HL-60 (cell line): ENCODE measurements at regions not wholly inside any gene's neighbourhood (a gene's known extent, or its start where the extent isn't known, plus 50 kb on each side); places are given as distances from the start of the nearest gene placed in this dataset.

ENCODE experiments used
- DNase-seq, 2 experiments: peaks; one replicate each; pipeline ENCODE4 v3.0.0-alpha.2; 2010 to 2020; ENCODE audit warnings: low read depth in 1 of 2, low spot score in 1 of 2
- H3K27ac ChIP-seq: fragments of 250-450 bp; sonication (Bioruptor Pico); replicated peaks from 2 replicates; pipeline ENCODE4 v1.5.1; 2020; ENCODE audit warnings: mild to moderate bottlenecking, moderate library complexity
- H3K27me3 ChIP-seq: fragments of 250-450 bp; sonication (Bioruptor Pico); 2 replicates; pipeline ENCODE4 v1.5.1; 2021; ENCODE audit warnings: mild to moderate bottlenecking, moderate library complexity; ENCODE audit not compliant: insufficient read depth, poor library complexity, severe bottlenecking
- H3K4me3 ChIP-seq: replicated peaks from 2 replicates; pipeline ENCODE4 v1.5.1; 2011; ENCODE audit warnings: mild to moderate bottlenecking, control low read depth, low read length; ENCODE audit not compliant: insufficient read depth
- CTCF ChIP-seq: IDR thresholded peaks from one replicate; pipeline ENCODE4 v1.5.1; 2011; ENCODE audit warnings: low read length, control low read depth, inconsistent platforms; ENCODE audit not compliant: insufficient read depth
- GABPA ChIP-seq: IDR thresholded peaks from 2 replicates; pipeline ENCODE4 v1.6.1; 2012; ENCODE audit warnings: low read depth
- POLR2AphosphoS5 ChIP-seq: IDR thresholded peaks from 2 replicates; pipeline ENCODE4 v1.6.1; 2012; ENCODE audit warnings: low read depth
- REST ChIP-seq: IDR thresholded peaks from 2 replicates; pipeline ENCODE4 v1.6.1; 2012; ENCODE audit warnings: low read depth; ENCODE audit not compliant: insufficient replicate concordance
- SPI1 ChIP-seq: IDR thresholded peaks from 2 replicates; pipeline ENCODE4 v1.6.1; 2012; ENCODE audit warnings: low read depth, mild to moderate bottlenecking, borderline replicate concordance

- TF ChIP-seq REST (no peak), POLR2AphosphoS5 (no peak), SPI1 (no peak), CTCF (no peak), GABPA (no peak)
- no peak overlapping the region for H3K27ac ChIP-seq
- no peak overlapping the region for H3K4me3 ChIP-seq
- no peak for DNase-seq
- H3K27me3 ChIP-seq: peaks cover 7% of the 10 kb centered on the region
Measured at GRCh38 chr18:41790687-41791086, 164.3 kb upstream of the PIK3C3 start.

DNA sequence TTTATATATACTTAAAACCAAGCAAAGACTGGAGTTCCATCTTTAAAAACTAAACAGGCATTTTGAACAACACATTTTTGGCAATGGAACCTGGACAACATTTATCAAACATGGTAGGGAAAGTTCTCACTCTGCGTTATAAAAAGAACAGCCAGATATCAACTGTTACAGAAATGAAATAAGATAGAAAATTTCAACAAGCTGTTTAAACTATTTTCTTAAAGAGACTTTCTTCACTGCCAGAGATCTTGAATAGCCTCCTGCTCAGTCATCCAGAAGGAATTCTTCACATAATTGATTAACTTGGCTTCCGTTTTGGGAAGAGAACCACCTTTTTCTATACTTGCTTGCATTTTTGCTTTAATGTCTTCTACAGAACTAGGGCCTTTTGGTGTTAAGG is 166.0 kb upstream of the PIK3C3 start:
- no peak overlapping the region for H3K27ac ChIP-seq
- no peak for DNase-seq
- H3K27me3 ChIP-seq: peaks cover 7% of the 10 kb centered on the region
- TF ChIP-seq GABPA: no peak
- TF ChIP-seq SPI1: no peak
- TF ChIP-seq REST: no peak
- no peak for TF ChIP-seq POLR2AphosphoS5
- no peak for TF ChIP-seq CTCF
- H3K4me3 ChIP-seq: no peak overlapping the region

DNA sequence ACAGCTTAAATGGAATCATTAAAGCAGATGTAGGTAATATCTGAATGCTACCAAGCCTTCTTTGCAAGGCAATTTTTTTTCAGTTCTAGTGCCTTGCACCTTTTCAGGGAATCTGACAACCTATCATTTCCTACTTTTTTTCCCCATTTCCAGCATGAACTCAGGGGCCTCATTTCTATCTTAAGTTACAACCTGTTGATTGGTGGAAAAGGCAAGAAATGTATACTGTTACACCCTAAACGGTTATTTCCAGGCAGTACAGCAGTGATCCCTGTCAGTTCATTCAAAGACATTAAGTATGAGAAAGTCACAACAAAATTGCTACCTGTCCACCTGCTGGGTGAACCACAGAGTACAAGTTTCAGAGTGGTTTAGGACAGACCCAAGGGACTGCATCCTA is 171.2 kb upstream of the PIK3C3 start:
- DNase-seq: no peak

More for the DNA sequence above, 171.2 kb upstream of the PIK3C3 start:
- no peak for TF ChIP-seq GABPA
- TF ChIP-seq SPI1: no peak
- TF ChIP-seq REST: no peak
- TF ChIP-seq POLR2AphosphoS5: no peak
- no peak for TF ChIP-seq CTCF
- no peak overlapping the region for H3K27ac ChIP-seq
- no peak overlapping the region for H3K4me3 ChIP-seq
- H3K27me3 ChIP-seq: peaks cover 7% of the 10 kb centered on the region
